GM19468 (cell line): ENCODE measurements at regions not wholly inside any gene's neighbourhood (a gene's known extent, or its start where the extent isn't known, plus 50 kb on each side); places are given as distances from the start of the nearest gene placed in this dataset.

Experiments
- ATAC-seq: cut with Tn5 transposase; IDR thresholded peaks from one replicate; pipeline ENCODE4 v1.9.1; 2021; ENCODE audit warnings: mild to moderate bottlenecking, moderate library complexity, moderate number of reproducible peaks; ENCODE audit not compliant: unreplicated experiment; ENCODE audit errors: extremely low read depth

GRCh38 chr14:36083317-36083716 lies 93.2 kb downstream of the PTCSC3 start:
- ATAC-seq = no peak

DNA sequence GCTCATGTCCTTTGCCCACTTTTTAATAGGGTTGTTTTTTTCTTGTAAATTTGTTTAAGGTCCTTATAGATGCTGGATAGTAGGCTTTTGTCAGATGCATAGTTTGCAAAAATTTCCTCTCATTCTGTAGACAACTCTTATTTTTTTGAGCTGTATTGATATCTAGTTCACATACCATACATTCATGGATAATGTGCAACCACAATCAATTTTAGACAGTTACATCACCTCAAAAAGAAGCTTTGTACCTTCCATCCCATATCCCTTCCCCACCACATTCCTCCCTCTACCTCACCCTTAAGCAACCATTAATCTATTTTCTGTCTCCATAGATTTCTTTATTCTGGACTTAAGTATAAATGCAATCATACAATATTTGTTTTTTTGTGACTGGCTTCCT lies 98.4 kb downstream of the PTCSC3 start:
- ATAC-seq = no peak

- no peak for ATAC-seq
Observed at GRCh38 chr14:36076197-36076596, 100.3 kb downstream of the PTCSC3 start.

- ATAC-seq = no peak
Observed at GRCh38 chr14:36075203-36075602, 101.3 kb downstream of the PTCSC3 start.

DNA sequence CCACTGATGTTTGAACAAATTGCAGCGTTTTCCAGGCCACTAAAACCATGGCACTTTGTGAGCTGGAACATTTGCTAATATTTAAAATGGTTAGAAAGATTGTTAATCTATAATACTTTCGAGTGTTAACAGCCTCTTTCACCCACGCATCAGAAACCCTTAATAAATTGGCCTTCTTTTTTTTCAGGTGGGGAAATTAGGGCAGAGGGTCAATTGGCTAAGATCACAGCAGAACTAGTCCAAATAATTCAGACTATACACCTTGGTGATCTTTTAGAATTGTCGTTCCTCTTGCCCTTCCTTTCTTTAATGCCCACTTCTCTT lies 105.8 kb downstream of the PTCSC3 start:
- no peak for ATAC-seq

DNA sequence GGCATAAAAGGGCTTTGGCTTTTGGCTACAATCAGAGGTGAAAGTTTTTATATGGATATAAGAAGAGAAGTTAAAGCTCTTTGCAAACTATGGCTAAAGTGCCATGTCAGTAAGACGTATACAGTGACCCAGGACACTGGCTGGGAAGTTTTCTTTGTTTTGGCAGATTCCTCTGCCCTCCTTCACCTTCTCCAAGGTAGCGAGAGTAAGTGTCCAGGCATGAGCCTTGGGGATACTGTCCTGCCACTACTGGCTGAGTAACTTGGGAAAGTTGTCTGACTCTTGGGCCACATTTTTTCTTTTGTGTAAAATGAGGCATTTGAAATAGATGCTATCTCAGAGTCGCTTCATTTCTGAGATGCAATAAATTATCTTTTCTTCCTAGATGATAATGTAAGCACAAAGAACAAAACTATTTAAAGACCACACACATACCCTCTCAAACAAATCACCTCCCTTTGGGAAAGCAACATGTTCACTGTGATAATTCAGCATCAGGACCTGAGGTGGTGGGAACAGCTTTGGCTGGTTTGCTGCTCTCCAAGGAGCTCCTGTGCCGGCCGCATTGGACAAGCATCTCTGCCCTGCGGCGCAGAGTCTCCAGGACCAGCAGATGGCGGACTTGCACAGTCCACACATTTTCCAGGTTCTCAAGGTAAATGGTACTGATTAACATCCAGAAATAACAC lies 106.3 kb downstream of the PTCSC3 start:
- peak; percentile 40 for ATAC-seq

DNA sequence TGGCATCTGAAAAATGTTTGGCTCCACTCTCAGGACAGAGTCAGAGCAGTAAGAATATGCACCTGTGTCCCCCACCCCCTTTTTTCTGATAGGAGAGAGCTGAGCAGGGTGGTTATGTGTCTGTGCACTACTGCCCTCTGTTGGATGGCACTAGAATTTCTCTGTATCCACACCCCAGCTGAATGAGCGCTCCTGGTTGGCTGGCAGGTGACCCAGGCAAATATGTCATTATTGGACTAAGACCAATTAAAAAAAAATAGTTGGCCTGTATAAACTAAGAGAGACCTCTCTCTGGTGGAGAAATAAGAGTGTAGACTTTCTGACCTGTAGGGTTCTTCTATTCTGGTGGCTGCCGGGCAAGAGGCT lies 107.0 kb downstream of the PTCSC3 start:
- no peak for ATAC-seq

DNA sequence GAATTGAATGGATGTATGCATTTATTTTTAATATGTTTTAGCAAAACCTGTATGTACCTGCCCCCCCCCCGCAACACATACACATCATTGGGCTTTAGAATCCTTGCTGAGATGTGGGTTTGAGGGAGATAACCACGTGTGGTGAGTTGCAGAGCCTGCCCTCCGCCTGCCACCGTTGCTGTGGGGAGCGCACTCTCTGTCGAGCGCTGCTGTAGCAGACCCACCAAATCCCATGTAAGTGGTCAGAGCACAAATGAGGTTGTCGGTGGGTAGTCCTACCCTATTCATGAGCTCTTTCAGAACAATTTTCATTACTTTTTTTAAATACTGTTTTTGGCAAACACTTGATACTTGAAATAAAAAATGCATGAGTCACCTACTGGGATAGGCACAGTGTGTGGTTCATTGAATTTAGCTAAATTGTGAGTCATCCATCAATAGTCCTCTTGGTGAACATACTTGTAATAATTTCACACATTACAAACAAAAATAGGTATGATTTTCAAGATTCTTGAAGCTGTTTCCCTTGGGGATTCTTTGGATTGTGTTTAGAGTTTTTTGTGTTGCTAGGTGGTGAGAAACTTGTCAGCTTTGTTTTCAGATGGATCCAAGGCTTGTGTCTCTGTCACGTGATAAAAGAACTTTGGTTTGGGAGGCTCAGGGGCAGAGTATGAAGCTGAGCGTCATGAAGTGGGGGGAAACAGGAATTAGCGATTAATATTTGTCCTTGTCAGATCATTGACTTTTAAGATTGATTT lies 107.6 kb downstream of the PTCSC3 start:
- no peak for ATAC-seq

DNA sequence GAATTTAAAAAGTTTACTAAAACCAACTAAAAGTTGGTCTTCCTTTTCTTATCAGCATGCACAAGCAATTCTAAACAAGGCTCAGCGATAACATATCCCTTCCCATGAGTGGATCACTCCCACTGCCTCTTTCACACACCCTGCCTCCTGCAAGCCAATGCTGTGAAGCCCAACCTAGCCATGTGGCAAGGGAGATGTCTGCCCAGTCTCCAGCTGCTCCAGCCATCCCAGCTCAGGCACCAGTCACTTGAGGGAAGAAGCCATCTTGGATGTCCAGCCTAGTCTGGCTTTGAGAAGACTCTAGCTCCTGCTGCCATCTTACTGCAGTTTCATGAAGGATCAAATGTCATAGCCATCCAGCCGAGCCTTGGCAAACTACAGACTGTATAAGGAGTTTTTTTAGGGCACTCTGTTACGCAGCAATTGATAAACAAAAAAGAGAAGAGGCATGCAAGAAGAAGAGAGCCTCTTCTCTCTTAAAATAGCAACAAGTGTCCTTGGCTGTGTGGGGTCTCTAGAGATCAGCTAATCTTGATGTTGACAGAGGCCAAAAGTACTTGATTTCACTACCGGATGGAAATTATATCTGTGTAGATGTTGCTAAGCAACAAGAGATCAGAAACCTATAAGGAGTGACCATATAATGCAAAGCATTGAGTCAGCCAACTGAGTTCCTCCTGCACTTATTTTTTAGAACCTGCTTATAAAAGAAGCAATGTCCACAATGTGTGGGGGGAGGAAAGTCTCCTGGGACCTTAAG lies 108.9 kb downstream of the PTCSC3 start:
- no peak for ATAC-seq

DNA sequence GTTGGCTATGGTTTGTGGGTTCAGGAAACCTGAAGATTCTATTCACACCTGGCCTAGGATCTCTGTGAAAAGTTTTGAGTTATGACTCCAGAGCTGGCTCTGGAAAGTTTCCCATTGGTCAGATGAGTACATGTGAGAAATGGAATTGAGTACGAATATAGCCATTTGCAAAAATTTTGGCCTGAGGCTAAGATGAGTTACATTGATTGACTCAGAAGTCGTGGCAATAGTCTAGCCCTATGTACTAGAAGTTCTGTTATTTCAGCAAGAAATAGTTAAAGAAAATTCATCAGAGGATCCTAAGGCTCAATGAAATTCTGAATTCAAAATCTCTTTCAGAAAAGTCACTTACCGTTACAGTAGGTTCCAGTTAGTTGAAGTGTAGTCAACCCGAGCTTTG lies 109.9 kb downstream of the PTCSC3 start:
- no peak for ATAC-seq

DNA sequence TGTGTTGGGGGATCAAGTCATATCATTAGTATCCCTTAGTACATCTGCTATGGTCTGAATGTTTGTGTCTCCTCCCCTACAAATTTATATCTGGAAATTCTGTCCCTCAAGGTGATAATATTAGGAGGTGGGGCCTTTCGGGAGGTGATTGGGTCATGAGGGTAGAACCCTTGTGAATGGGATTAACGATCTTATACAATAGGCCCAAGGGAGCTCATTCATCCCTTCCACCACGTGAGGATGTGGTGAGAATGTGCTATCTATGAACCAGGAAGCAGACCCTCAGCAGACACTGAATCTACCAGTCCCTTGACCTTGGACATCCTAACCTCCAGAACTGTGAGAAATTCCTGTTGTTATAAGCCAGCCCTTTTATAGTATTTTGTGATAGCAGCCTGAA lies 110.7 kb downstream of the PTCSC3 start:
- ATAC-seq = no peak

DNA sequence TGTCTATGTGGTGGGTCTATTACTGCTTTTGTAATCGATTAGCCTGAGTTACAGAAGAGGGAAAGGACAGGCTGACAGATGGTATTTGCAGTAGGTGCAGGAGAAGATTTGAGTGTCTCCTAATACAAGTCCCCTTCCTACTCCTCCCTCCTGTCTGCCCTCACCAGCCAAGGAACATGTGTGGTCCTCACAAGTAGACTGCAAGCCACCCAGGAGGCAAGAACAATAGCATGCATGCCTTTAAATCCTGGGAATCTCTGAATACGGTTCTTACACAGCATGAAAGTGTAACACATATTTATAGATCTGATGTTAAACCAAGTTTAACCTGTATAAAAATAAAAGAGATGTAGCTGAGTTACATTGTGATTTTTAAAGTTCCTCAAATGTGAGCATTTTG lies 117.0 kb downstream of the PTCSC3 start:
- ATAC-seq = no peak

- ATAC-seq = no peak
Observed at GRCh38 chr14:36057452-36058116, 118.9 kb downstream of the PTCSC3 start.

- no peak for ATAC-seq
Observed at GRCh38 chr14:36056845-36057244, 119.7 kb downstream of the PTCSC3 start.

DNA sequence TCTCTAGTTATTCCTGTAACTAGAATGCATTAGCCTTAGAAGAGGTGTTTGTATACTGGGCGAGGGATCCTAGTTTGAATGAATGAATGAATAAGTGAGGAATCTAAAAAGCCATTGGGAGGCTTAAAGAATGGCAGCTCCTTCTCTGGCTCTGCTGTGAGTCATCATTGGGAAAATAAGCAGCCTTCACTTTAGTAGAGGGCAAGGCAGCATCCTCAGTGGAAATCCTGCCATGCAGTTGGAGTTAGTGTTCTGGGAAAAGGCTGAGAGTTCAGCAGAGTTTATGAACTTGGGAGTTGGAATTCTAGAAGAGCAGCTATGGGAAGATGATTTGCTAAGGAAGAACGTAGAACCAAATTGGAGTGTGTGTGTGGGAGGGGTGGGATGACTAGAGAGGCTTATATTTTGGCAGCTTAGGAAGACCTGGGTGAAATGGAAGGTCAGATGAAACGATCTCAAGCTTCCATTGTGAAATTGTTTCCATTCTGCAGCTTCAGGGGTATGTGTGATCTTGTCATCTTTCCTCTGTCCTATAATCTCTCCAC lies 120.8 kb downstream of the PTCSC3 start:
- no peak for ATAC-seq

DNA sequence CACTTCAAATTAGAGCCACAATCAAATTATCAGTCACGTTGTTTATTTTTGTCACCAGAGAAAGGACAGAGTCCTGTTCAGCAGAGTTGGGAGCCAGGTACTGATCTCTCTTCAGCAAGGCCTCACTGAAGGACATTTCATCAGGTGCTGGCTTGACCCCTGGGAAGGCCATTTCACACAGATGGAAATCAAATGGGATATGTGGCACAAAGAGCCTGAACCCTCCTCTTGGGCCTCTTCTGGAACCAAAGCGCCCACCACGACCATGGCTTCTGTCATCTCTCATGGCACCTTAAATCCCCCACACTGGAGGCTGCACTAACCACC lies 121.5 kb downstream of the PTCSC3 start:
- no peak for ATAC-seq

- ATAC-seq = no peak
Observed at GRCh38 chr14:36054353-36055051, 122.0 kb downstream of the PTCSC3 start.

GRCh38 chr14:36052681-36053080 lies 123.8 kb downstream of the PTCSC3 start:
- ATAC-seq = no peak

GRCh38 chr14:36052063-36052462 lies 124.5 kb downstream of the PTCSC3 start:
- ATAC-seq = no peak

DNA sequence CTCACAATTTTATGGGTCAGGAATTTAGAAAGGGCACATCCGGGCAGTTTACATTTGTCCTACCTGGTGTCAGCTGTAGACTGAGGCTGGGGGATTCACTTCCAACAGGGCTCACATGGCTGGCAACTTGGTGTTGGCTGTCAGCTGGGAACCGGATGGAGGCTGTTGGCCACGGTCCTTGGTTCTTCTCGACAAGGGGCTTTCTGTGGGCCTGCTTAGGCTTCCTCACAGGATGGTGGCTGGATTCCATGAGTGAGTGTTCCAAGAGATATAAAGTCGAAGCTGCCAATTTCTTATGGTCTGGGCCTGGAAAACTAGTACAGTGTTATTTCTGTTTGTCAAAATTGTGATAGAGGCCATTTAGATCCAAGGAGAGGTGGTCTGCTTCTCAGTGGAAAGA lies 127.9 kb downstream of the PTCSC3 start:
- ATAC-seq = no peak
